ENCODE measurements at regions not wholly inside any gene's neighbourhood (a gene's known extent, or its start where the extent isn't known, plus 50 kb on each side); places are given as distances from the start of the nearest gene placed in this dataset.
A peak's percentile ranks its signal among the peaks of the same experiment; 100 is the strongest.

DNA sequence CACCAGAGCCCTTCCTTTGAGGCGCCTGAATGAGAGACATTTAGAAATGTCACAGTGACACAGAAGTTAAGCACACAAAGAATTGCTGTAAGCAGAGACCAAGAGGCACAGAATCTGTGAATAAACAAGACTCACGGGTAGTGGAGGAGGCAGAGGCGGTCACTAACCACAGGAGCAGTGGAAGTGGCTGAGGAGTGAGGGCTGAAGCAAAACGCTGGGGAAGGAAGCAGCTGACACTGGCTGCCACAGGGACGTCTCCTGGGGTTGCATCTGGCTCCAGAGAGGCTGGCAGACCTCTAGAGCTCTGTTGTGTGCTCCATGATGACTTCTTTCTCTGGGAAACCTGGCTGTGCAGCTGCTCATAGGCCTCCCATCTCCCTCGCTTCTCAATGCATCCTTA, 65.0 kb upstream of the SLC2A12 start:
- no peak for DNase-seq

DNA sequence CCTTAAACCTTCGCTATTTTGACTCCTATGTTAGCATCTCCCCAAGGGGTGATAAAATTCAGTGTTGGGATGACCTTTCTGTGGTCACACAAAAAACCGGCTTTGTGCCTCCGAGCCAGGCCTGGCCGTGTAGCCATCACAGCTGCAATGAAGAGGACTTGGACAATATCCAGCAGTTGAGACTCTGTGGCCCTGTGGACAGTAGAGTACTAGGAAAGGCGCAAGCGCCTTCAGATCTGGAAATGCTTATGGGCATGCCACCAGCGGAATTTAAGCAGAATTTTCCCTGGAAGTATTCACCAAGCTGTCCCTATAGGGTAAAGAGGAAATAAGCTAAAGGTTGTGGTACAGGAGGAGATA, 63.3 kb upstream of the SLC2A12 start:
- DNase-seq = no peak

DNA sequence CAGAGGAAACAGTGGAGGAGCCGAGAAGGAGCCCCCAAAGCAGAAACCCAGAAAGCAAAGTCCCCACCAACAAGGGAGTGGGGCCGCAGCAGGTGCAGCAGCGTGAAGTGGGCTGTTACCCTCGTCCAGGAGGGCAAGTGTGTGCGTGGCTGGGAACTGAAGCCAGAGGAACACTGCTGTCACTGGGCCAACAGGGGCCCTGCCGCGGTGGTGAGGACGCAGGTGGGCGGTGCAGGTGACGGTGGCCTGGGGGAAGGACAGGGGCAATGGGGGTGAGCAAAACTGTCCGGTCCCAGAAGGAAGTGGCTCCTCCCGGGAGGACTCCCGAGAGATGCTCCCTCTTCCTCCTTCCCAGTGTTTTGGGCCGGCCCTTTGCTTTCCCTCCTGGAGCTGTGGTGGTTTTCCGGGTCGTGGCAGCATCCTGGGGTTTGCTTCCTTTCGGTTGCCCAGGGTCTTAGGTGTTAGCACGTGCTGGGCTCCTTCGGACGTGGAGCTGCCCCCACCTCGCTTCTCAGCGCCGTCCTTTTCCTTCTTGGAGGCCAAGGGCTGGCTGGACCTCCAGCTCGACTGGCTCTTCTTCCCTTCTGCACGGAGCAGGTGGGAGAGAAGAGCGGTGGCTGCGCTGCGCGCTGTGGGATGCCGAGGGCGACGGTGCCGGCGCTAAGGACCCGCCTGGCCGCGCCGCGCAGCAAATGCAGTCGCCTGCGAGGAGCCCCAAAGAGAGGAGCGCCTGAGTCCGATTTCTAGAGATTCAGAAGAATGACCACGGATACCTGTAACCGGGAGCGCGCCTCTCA, 62.7 kb upstream of the SLC2A12 start:
- no peak for DNase-seq

DNA sequence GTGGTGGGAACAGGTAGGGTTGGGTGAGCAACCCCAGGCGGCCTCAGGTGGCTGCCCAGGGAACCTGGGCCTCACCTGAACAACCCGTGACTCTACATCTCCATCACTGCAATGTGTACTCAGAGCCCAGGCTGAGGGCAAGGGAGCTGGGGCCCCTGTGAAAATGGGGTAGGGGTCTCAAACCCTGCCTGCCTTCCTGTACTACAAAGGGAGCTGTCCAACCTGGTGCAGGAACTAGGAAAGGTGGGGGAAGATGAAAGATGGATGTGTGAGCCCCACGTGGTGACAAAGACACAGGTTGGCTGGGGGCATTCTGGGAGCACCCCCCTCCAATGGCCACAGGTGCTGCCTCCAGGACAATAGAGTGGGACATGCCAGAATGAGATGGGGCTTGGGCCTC, 62.1 kb upstream of the SLC2A12 start:
- no peak for DNase-seq

DNA sequence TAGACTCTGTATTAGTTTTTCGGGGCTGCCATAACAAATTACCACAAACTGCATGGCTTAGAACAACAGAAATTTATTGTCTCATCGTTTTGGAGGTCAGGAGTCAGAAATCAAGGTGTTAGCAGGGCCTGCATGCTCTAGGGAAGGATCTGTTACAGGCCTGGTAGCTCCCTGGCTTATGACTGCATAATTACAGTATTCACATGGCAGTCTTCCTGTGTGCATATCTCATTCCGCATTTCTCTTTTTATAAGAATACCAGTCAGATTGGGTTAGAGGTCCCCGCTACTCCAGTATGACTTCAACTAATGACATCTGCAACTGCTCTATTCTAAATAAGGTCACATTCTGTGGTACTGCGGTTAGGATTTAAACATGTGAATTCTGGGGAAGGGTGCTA, 59.3 kb upstream of the SLC2A12 start:
- DNase-seq = no peak

DNA sequence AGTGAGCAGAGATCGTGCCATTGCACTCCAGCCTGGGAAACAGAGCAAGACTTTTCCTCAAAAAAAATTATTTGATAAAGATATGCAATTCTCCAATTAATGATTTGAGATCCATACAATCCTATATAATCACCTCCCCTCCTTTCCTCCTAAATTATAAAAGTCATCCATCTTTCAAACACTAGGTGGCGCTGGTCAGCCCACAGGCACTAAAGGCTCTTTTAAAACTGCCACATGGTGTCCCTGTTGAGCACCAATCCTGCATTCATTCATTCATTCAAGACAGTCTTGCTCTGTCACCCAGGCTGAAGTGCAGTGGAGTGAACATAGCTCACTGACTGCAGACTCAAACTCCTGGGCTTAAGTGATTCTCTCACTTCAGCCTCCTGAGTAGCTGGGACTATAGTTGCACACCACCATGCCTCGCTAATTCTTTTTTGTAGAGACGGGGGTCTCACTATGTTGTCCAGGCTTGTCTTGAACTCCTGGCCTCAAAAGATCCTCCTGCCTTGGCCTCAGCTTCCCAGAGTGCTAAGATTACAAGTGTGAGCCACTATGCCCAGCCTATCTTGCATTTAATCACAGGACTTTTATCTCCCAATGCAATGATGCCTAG, 58.7 kb upstream of the SLC2A12 start:
- DNase-seq = peak; percentile 37

DNA sequence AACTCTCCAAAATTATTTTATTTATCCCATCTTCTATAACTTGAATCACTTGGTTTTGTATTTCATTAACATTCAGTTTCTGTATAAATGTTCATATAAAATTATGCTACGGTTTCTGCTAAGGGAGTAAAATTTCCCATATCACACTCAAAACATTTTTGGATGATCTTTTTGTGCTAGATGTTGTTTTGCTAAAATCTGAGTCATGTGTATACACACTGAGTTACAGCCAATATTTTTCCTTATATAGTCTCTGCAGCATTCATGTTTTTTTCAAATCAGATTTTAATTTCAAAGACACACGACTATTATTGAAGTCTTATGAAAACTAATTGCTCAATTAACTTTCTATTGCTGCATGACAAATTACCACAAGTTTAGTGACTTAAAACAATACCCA, 54.3 kb upstream of the SLC2A12 start:
- no peak for DNase-seq

DNA sequence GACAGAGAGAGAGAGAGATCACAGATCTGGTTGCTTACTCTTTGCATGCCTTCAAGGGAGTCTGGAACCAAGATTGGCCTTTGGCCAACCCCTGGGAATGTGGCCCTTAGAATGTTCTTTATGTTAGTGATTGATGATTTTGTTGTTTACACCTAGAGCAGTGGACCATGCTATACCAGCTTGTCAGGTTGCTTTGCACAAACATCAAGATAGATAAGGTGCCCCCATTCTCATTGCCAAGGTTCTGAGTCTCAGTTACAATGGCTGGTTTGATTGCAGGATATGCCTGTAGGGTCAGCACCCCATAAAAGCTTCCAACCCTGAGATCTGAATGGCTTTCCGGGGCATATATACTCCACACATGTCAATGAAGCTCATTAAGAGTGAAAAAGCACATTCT, 53.5 kb upstream of the SLC2A12 start:
- DNase-seq = no peak

DNA sequence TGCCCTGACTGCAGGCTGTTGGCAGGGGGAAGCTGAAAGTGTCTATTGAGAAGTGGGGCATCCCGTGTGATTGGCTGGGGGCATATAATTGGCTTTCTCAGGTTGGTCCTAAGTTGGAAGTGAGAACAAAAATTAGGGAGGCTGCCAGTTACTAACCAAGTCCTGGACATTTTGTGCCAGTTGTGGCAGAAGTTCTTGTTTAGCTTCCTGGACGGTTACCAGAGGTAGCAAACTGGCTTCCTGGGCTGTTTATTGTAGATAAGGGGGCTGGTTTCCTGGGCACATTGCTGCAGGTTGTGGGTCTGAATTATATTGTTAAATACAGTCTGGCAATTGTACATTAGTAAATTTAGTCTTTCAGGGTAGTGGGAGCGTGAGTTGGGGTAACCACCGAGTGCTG, 50.6 kb upstream of the SLC2A12 start:
- DNase-seq = no peak
